NB4 (cell line): ENCODE measurements at regions not wholly inside any gene's neighbourhood (a gene's known extent, or its start where the extent isn't known, plus 50 kb on each side); places are given as distances from the start of the nearest gene placed in this dataset.

Experiments
- DNase-seq: peaks from one replicate; pipeline ENCODE4 v3.0.0; 2010; ENCODE audit warnings: low read depth
- H3K4me3 ChIP-seq: one replicate; pipeline ENCODE4 v1.5.1; 2011; ENCODE audit warnings: mild to moderate bottlenecking, low read depth, low read length, moderate library complexity
- MYC ChIP-seq: IDR thresholded peaks from 2 replicates; pipeline ENCODE4 v1.6.1; 2011; ENCODE audit warnings: low read depth, low read length
- POLR2A ChIP-seq: IDR thresholded peaks from 2 replicates; pipeline ENCODE4 v1.6.1; 2011; ENCODE audit warnings: mild to moderate bottlenecking; ENCODE audit not compliant: insufficient read length; ENCODE audit errors: extremely low read depth
- TF ChIP-seq, protein P1 (sequence below): IDR thresholded peaks from 2 replicates; pipeline ENCODE4 v1.6.1; 2011; ENCODE audit warnings: low read depth, low read length
- TF ChIP-seq, protein P2 (sequence below): IDR thresholded peaks from one replicate; pipeline ENCODE4 v1.5.1; 2012; ENCODE audit warnings: low read depth, low read length

DNA sequence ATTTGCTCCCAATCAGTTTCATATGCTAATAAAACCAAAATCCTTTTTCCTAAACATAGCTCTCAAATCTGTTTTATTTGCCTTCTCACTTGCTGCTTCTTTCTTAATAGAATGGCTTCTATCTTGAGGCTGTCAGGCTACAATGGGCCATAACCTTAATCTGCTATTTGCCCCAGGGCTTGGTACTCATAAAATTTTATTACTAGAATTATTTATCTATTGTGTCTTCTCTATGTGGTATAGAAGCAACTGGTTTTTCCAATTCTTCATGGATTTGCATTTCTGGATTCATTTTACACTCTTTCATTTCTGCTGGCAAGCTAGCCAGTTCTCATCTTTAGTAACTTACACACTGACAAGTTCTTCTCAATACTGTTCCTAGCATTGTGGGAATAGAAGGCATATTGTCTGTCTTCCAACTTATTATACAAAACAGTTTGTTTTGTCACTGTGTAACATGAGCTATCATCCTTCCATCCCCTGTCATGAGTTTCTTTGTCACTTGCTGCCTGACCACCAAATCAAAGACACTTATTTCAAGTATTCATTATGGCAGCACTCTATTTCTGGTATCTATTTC is 96.6 kb upstream of the KCNIP4 start:
- DNase-seq: no peak
- H3K4me3 ChIP-seq: no peak overlapping the region
- no peak for TF ChIP-seq POLR2A
- TF ChIP-seq, protein P1, sequence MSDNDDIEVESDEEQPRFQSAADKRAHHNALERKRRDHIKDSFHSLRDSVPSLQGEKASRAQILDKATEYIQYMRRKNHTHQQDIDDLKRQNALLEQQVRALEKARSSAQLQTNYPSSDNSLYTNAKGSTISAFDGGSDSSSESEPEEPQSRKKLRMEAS: no peak
- TF ChIP-seq, protein P2, sequence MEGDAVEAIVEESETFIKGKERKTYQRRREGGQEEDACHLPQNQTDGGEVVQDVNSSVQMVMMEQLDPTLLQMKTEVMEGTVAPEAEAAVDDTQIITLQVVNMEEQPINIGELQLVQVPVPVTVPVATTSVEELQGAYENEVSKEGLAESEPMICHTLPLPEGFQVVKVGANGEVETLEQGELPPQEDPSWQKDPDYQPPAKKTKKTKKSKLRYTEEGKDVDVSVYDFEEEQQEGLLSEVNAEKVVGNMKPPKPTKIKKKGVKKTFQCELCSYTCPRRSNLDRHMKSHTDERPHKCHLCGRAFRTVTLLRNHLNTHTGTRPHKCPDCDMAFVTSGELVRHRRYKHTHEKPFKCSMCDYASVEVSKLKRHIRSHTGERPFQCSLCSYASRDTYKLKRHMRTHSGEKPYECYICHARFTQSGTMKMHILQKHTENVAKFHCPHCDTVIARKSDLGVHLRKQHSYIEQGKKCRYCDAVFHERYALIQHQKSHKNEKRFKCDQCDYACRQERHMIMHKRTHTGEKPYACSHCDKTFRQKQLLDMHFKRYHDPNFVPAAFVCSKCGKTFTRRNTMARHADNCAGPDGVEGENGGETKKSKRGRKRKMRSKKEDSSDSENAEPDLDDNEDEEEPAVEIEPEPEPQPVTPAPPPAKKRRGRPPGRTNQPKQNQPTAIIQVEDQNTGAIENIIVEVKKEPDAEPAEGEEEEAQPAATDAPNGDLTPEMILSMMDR: no peak
- TF ChIP-seq MYC: no peak

DNA sequence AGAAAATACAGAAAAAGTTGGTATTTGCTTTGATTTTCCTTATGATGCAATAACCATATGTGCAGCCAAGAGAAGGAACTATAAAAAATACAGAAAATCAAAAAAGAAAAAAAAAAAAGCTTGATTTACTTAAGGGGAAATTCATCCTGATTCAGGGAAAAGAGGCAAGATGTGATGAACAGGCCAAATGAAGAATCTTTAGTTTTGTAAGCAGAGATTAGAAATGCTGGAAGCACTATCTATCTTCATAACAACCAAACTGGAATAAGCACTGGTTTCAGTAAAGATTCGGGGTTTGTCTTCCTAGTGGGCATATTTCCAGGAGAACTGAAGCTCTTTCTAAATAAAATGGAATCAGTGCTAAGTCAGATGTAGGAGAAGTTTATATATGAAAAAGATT is 82.9 kb upstream of the KCNIP4 start:
- no peak overlapping the region for H3K4me3 ChIP-seq
- no peak for DNase-seq
- TF ChIP-seq MYC (no peak), POLR2A (no peak)
- TF ChIP-seq, protein P1: no peak
- TF ChIP-seq, protein P2: no peak

GRCh38 chr4:22030881-22031280 is 82.3 kb upstream of the KCNIP4 start:
- TF ChIP-seq POLR2A (no peak), MYC (no peak)
- TF ChIP-seq, protein P1: no peak
- H3K4me3 ChIP-seq: no peak overlapping the region
- DNase-seq: no peak

DNA sequence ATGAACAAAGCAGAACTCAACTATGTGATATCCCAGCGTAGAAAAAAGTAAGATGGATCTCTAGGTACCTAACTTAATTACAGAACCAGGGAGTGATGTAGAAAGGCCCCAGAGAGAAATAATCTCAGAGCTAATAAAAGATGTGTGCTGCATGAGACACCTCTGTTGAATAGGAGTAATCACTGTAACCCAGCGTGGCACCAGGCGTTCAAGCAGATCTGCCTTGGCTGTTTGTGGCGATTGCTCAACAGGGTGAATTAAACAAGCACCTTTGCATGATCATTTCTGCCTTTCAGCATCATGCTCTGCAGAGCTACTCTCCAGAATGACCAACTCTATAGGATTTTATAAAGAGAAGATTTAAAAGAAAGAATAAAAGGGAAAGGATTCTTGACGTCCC is 81.7 kb upstream of the KCNIP4 start:
- DNase-seq: no peak
- TF ChIP-seq MYC: no peak
- TF ChIP-seq, protein P1: no peak
- no peak for TF ChIP-seq POLR2A
- TF ChIP-seq, protein P2: no peak
- H3K4me3 ChIP-seq: no peak overlapping the region

GRCh38 chr4:22029803-22030202 is 81.2 kb upstream of the KCNIP4 start:
- TF ChIP-seq, protein P1: no peak
- TF ChIP-seq MYC (no peak), POLR2A (no peak)
- TF ChIP-seq, protein P2: no peak
- H3K4me3 ChIP-seq: no peak overlapping the region
- DNase-seq: no peak

- no peak for DNase-seq
- no peak for TF ChIP-seq POLR2A
- TF ChIP-seq, protein P2: no peak
- TF ChIP-seq, protein P1: no peak
- no peak for TF ChIP-seq MYC
- H3K4me3 ChIP-seq: no peak overlapping the region
Measured at GRCh38 chr4:22021106-22021505, 72.5 kb upstream of the KCNIP4 start.
